Esophagus muscularis mucosa (tissue), 3 donors: ENCODE measurements at regions not wholly inside any gene's neighbourhood (a gene's known extent, or its start where the extent isn't known, plus 50 kb on each side); places are given as distances from the start of the nearest gene placed in this dataset.

Experiments
- EP300 ChIP-seq: sonication (generic); formaldehyde crosslinking; IDR thresholded peaks from one replicate; pipeline ENCODE4 v1.6.1; 2017; ENCODE audit warnings: antibody characterized with exemption
- POLR2A ChIP-seq: fragments of 450-650 bp; IDR thresholded peaks from one replicate; pipeline ENCODE4 v1.6.1; 2017; ENCODE audit warnings: antibody characterized with exemption, moderate library complexity, mild to moderate bottlenecking, low read depth
- POLR2AphosphoS5 ChIP-seq, 2 donors: sonication (generic); formaldehyde crosslinking; IDR thresholded peaks; one replicate each; pipeline ENCODE4 v1.6.1; 2017; ENCODE audit warnings: antibody characterized with exemption in 2 of 2

DNA sequence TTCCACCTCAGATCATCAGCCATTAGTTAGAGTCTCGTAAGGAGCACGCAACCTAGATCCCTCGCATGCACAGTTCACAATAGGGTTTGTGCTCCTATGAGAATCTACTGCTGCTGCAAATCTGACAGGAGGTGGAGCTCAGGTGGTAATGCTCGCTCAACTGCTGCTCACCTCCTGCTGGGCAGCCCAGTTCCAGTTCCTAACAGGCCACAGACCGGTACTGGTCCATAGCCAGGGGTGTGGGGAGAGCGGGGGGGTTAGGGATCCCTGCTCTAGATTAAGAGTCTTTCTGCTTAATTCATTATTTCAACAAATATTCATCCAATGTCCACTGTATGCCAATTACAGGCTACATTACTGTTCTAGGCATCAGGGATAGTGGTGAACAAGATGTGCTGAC, 170.4 kb upstream of the KBTBD8 start:
- no peak for TF ChIP-seq POLR2AphosphoS5 (IDR thresholded peaks at IDR 0.05)
- no peak for TF ChIP-seq EP300
- TF ChIP-seq POLR2A = no peak
